ENCODE measurements at regions not wholly inside any gene's neighbourhood (a gene's known extent, or its start where the extent isn't known, plus 50 kb on each side); places are given as distances from the start of the nearest gene placed in this dataset.

GRCh38 chr1:191495040-191495439, 663.2 kb upstream of the RGS18 start:
- Histone ChIP-seq H3K36me3 (ENCODE audit: control insufficient read depth, insufficient read depth, low read length) (no peaks in the 10 kb centered on the region), H3K56ac (ENCODE audit: extremely low read depth, insufficient read depth, low read length) (no peak overlapping the region), H3K23ac (ENCODE audit: low read depth, low read length) (no peak overlapping the region), H4K5ac (ENCODE audit: low read depth, low read length) (no peak overlapping the region), H3K27me3 (ENCODE audit: control insufficient read depth, insufficient read depth, low read length) (no peaks in the 10 kb centered on the region), H2BK120ac (ENCODE audit: low read depth, low read length) (no peak overlapping the region), H3K4ac (ENCODE audit: low read depth, low read length) (no peak overlapping the region), H4K8ac (ENCODE audit: low read depth in 2 of 2, low read length in 2 of 2) (no peak overlapping the region), H3K4me2 (ENCODE audit: low read depth, low read length) (no peak overlapping the region), H2AK5ac (ENCODE audit: low read depth, low read length) (no peak overlapping the region), H2BK5ac (ENCODE audit: low read depth, low read length, poor library complexity, severe bottlenecking) (no peak overlapping the region), H3K14ac (replicated peaks; ENCODE audit: low read depth, low read length) (no peak overlapping the region), H3K79me1 (ENCODE audit: low read depth in 1 of 2, low read length in 2 of 2) (no peaks in the 10 kb centered on the region), H3K9me3 (ENCODE audit: control insufficient read depth, insufficient read depth, low read length) (no peaks in the 10 kb centered on the region), H4K20me1 (ENCODE audit: insufficient read depth, low read length) (no peaks in the 10 kb centered on the region), H2BK20ac (ENCODE audit: low read depth, low read length) (no peak overlapping the region), H2BK15ac (ENCODE audit: low read depth, low read length) (no peak overlapping the region), H3K18ac (ENCODE audit: low read depth, low read length) (no peak overlapping the region), H4K91ac (ENCODE audit: insufficient read depth, low read depth, low read length) (no peak overlapping the region), H2AK9ac (replicated peaks; ENCODE audit: low read depth, low read length, poor library complexity) (no peak overlapping the region), H3K4me1 (ENCODE audit: control insufficient read depth, insufficient read depth, low read length) (no peaks in the 10 kb centered on the region), H3K9me1 (ENCODE audit: insufficient read depth, low read length) (no peaks in the 10 kb centered on the region), H3K4me3 (ENCODE audit: insufficient read depth, low read depth, low read length) (no peak overlapping the region), H3K9ac (ENCODE audit: low read depth, low read length) (no peak overlapping the region), H2AFZ (replicated peaks; ENCODE audit: low read length, poor library complexity) (no peak overlapping the region), H3K27ac (ENCODE audit: insufficient read depth, low read length) (no peak overlapping the region)
- ATAC-seq (ENCODE audit: low read depth) = no peak
- no peak for DNase-seq
- BruUV-seq (replicated peaks) = no TSS peak
- ChIA-PET POLR2A (ENCODE audit: unreplicated experiment) (no interaction called here), CTCF (no interaction called here)
- TF ChIP-seq FOS (IDR thresholded peaks at IDR 0.05; ENCODE audit: low read depth, low read length) (no peak), POLR2A (IDR thresholded peaks at IDR 0.05; ENCODE audit: low read depth, low read length) (no peak), RFX5 (IDR thresholded peaks at IDR 0.05; ENCODE audit: low read depth, low read length) (no peak), RCOR1 (IDR thresholded peaks at IDR 0.05; ENCODE audit: insufficient replicate concordance, low read length) (no peak), MAZ (IDR thresholded peaks at IDR 0.05; ENCODE audit: borderline replicate concordance, low read depth, low read length) (no peak), RAD21 (IDR thresholded peaks at IDR 0.05; ENCODE audit: low read length) (no peak), BHLHE40 (IDR thresholded peaks at IDR 0.05; ENCODE audit: low read depth, low read length) (no peak), NFE2L2 (IDR thresholded peaks at IDR 0.05; ENCODE audit: low read depth, low read length) (no peak), CEBPB (IDR thresholded peaks at IDR 0.05; ENCODE audit: low read depth, low read length) (no peak), MAFK (IDR thresholded peaks at IDR 0.05; ENCODE audit: low read depth, low read length) (no peak), USF2 (IDR thresholded peaks at IDR 0.05; ENCODE audit: low read depth, low read length) (no peak), CHD1 (IDR thresholded peaks at IDR 0.05; ENCODE audit: low read depth, low read length) (no peak), MXI1 (IDR thresholded peaks at IDR 0.05; ENCODE audit: borderline replicate concordance, low read depth, low read length) (no peak), SMC3 (IDR thresholded peaks at IDR 0.05; ENCODE audit: low read depth, low read length) (no peak)
- TF ChIP-seq, protein P1, sequence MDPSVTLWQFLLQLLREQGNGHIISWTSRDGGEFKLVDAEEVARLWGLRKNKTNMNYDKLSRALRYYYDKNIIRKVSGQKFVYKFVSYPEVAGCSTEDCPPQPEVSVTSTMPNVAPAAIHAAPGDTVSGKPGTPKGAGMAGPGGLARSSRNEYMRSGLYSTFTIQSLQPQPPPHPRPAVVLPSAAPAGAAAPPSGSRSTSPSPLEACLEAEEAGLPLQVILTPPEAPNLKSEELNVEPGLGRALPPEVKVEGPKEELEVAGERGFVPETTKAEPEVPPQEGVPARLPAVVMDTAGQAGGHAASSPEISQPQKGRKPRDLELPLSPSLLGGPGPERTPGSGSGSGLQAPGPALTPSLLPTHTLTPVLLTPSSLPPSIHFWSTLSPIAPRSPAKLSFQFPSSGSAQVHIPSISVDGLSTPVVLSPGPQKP (IDR thresholded peaks at IDR 0.05; ENCODE audit: borderline replicate concordance, low read depth, low read length) = no peak
- intact Hi-C loops (cut with micrococcal nuclease) = no loop called here
- no CpG with 5 or more reads among the region's 2 CpGs for WGBS, 2 experiments (ENCODE audit: extremely low coverage in 2 of 2, insufficient read length in 1 of 2)
- in situ Hi-C loops (cut with MboI; ENCODE audit: low sequenced_read_pairs) = no loop called here
- dilution Hi-C loops (cut with HindIII; ENCODE audit: low sequenced_read_pairs, unreplicated experiment) = no loop called here

All from IMR-90 (cell line).